HFFc6 (cell line): ENCODE measurements at regions not wholly inside any gene's neighbourhood (a gene's known extent, or its start where the extent isn't known, plus 50 kb on each side); places are given as distances from the start of the nearest gene placed in this dataset.

Source experiments
- DNase-seq: peaks from one replicate; pipeline ENCODE4 v3.0.0-alpha.2; 2018
- H3K27ac Mint-ChIP-seq: 2 replicates; pipeline ENCODE4 v1.8.0; 2020; ENCODE audit warnings: mild to moderate bottlenecking, mixed read lengths
- H3K27me3 Mint-ChIP-seq: 2 replicates; pipeline ENCODE4 v1.8.0; 2021; ENCODE audit warnings: mild to moderate bottlenecking, moderate library complexity, mixed read lengths; ENCODE audit not compliant: insufficient read depth
- H3K36me3 Mint-ChIP-seq: 2 replicates; pipeline ENCODE4 v1.8.0; 2021; ENCODE audit warnings: low read depth, mixed read lengths
- H3K4me1 Mint-ChIP-seq: 2 replicates; pipeline ENCODE4 v1.8.0; 2020; ENCODE audit warnings: low read depth, mixed read lengths
- H3K4me3 Mint-ChIP-seq: 2 replicates; pipeline ENCODE4 v1.8.0; 2020; ENCODE audit warnings: mild to moderate bottlenecking, moderate library complexity, mixed read lengths
- H3K9me3 Mint-ChIP-seq: 2 replicates; pipeline ENCODE4 v1.8.0; 2020; ENCODE audit warnings: mild to moderate bottlenecking, mixed read lengths
- CTCF ChIP-seq: fragments of 200-600 bp; sonication (generic); IDR thresholded peaks from 2 replicates; pipeline ENCODE4 v1.5.0; 2021; ENCODE audit warnings: antibody characterized with exemption, mild to moderate bottlenecking

- H3K4me3 Mint-ChIP-seq: peak overlapping the region; percentile 81
- H3K36me3 Mint-ChIP-seq: no peaks in the 10 kb centered on the region
Observed at GRCh38 chr4:56757821-56758411, 63.6 kb downstream of the SPINK2 start.

GRCh38 chr4:56757261-56757746 lies 64.2 kb downstream of the SPINK2 start:
- DNase-seq: peak; percentile 59
- H3K4me3 Mint-ChIP-seq: peak overlapping the region; percentile 81

More at GRCh38 chr4:56757821-56758411, 63.6 kb downstream of the SPINK2 start:
- Mint-ChIP-seq H3K27ac (peak overlapping the region; percentile 93), H3K4me1 (peaks cover 39% of the 10 kb centered on the region), H3K27me3 (peaks cover 8% of the 10 kb centered on the region), H3K9me3 (no peaks in the 10 kb centered on the region)
- DNase-seq: peak; percentile 88
- TF ChIP-seq CTCF: no peak

GRCh38 chr4:56755901-56756300 lies 65.6 kb downstream of the SPINK2 start:
- 0 out of 2 replicates have a peak overlapping the region, but pooled peaks have one; percentile 20 for H3K27ac Mint-ChIP-seq
- no peaks in the 10 kb centered on the region for H3K36me3 Mint-ChIP-seq

More at GRCh38 chr4:56757261-56757746, 64.2 kb downstream of the SPINK2 start:
- Mint-ChIP-seq H3K4me1 (peaks cover 39% of the 10 kb centered on the region), H3K9me3 (no peaks in the 10 kb centered on the region), H3K36me3 (no peaks in the 10 kb centered on the region), H3K27ac (peak overlapping the region; percentile 93), H3K27me3 (peaks cover 3% of the 10 kb centered on the region)
- TF ChIP-seq CTCF: no peak

GRCh38 chr4:56752985-56753384 lies 68.5 kb downstream of the SPINK2 start:
- Mint-ChIP-seq H3K27ac (no peak overlapping the region), H3K27me3 (peaks cover 2% of the 10 kb centered on the region; the same call in 1 of the 2 replicates), H3K4me3 (no peak overlapping the region), H3K9me3 (no peaks in the 10 kb centered on the region), H3K36me3 (no peaks in the 10 kb centered on the region), H3K4me1 (peaks cover 26% of the 10 kb centered on the region)
- DNase-seq: no peak
- TF ChIP-seq CTCF: no peak

More at GRCh38 chr4:56755901-56756300, 65.6 kb downstream of the SPINK2 start:
- peak; percentile 42 for TF ChIP-seq CTCF
- H3K9me3 Mint-ChIP-seq: no peaks in the 10 kb centered on the region
- peaks cover 5% of the 10 kb centered on the region for H3K27me3 Mint-ChIP-seq
- peak; percentile 71 for DNase-seq
- no peak overlapping the region for H3K4me3 Mint-ChIP-seq
- H3K4me1 Mint-ChIP-seq: peaks cover 39% of the 10 kb centered on the region

GRCh38 chr4:56750231-56750630 lies 69.1 kb upstream of the HOPX start:
- no peak for DNase-seq
- no peaks in the 10 kb centered on the region for H3K36me3 Mint-ChIP-seq
- no peak for TF ChIP-seq CTCF
- H3K27me3 Mint-ChIP-seq: peaks cover 9% of the 10 kb centered on the region
- no peak overlapping the region for H3K27ac Mint-ChIP-seq
- H3K9me3 Mint-ChIP-seq: no peaks in the 10 kb centered on the region
- no peaks in the 10 kb centered on the region for H3K4me1 Mint-ChIP-seq
- no peak overlapping the region for H3K4me3 Mint-ChIP-seq
